ENCODE measurements at regions not wholly inside any gene's neighbourhood (a gene's known extent, or its start where the extent isn't known, plus 50 kb on each side); places are given as distances from the start of the nearest gene placed in this dataset.
"Not testable (repeated sequence)": the region's sequence is repeated elsewhere in the genome, so short reads cannot be mapped to it uniquely, and the experiment has no call there.

- no peak overlapping the region for H3K9ac ChIP-seq (ENCODE audit: low read length)
- H3K9me3 ChIP-seq (ENCODE audit: low read length) = no peaks in the 10 kb centered on the region
- H3K4me3 ChIP-seq (ENCODE audit: low read depth, low read length, poor library complexity, severe bottlenecking) = no peak overlapping the region
- H3F3A ChIP-seq (ENCODE audit: insufficient read depth, low read length) = no peaks in the 10 kb centered on the region
- no peak overlapping the region for H3K4me2 ChIP-seq (ENCODE audit: low read length)
- no peak for TF ChIP-seq EZH2 (IDR thresholded peaks at IDR 0.05; ENCODE audit: borderline replicate concordance, low read length)
- no peak for TF ChIP-seq CTCF (IDR thresholded peaks at IDR 0.05; ENCODE audit: low read length)
- H3K36me3 ChIP-seq (ENCODE audit: insufficient read depth, low read length) = no peaks in the 10 kb centered on the region
- H3K27me3 ChIP-seq (ENCODE audit: insufficient read depth, low read length) = no peaks in the 10 kb centered on the region
- H3K27ac ChIP-seq (ENCODE audit: low read depth, low read length, poor library complexity, severe bottlenecking) = no peak overlapping the region
- no peaks in the 10 kb centered on the region for H3K9me2 ChIP-seq (ENCODE audit: low read depth, low read length)
- no peaks in the 10 kb centered on the region for H3K79me2 ChIP-seq (ENCODE audit: insufficient read depth, low read length)
- no peak overlapping the region for H2AFZ ChIP-seq (ENCODE audit: low read length)
- H3K4me1 ChIP-seq (ENCODE audit: insufficient read depth, low read length, severe bottlenecking) = no peaks in the 10 kb centered on the region
- H4K20me1 ChIP-seq (ENCODE audit: insufficient read depth, low read length) = no peaks in the 10 kb centered on the region
These were observed 1270.0 kb downstream of the ARAP2 start for GRCh38 chr4:34974313-34974680.

DNA sequence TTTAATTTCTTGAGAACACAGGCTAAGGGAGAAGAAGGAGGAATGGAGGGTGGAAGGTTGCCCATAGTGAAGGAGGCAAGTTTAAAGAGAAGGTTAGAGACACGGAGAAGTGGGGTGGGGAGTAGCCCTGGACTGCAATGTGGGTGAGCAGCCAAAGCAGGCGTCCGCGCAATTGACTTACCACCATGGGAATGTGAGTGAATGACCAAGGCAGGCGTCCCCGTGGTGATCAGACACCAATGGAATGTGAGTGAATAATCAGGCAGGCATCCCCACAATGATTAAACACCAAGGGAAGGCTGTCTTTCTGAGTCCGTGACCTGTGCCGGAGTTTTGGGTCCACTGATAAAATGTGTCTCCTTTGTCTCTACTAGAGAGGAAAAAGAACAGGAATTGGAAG lies 1223.1 kb downstream of the ARAP2 start:
- not testable (repeated sequence) for H3K4me2 ChIP-seq (ENCODE audit: low read length); H3K4me1 ChIP-seq (ENCODE audit: insufficient read depth, low read length, severe bottlenecking)

GRCh38 chr4:35025152-35025834 lies 1219.0 kb downstream of the ARAP2 start:
- H2AFZ ChIP-seq (ENCODE audit: low read length) = no peak overlapping the region
- no peaks in the 10 kb centered on the region for H3K36me3 ChIP-seq (ENCODE audit: insufficient read depth, low read length)
- no peaks in the 10 kb centered on the region for H3K79me2 ChIP-seq (ENCODE audit: insufficient read depth, low read length)
- TF ChIP-seq CTCF (IDR thresholded peaks at IDR 0.05; ENCODE audit: low read length) (no peak), EZH2 (IDR thresholded peaks at IDR 0.05; ENCODE audit: borderline replicate concordance, low read length) (no peak)
- no peak overlapping the region for H3K27ac ChIP-seq (ENCODE audit: low read depth, low read length, poor library complexity, severe bottlenecking)
- H3K4me3 ChIP-seq (ENCODE audit: low read depth, low read length, poor library complexity, severe bottlenecking) = no peak overlapping the region
- no peaks in the 10 kb centered on the region for H4K20me1 ChIP-seq (ENCODE audit: insufficient read depth, low read length)
- H3K4me1 ChIP-seq (ENCODE audit: insufficient read depth, low read length, severe bottlenecking) = no peaks in the 10 kb centered on the region
- no peak overlapping the region for H3K4me2 ChIP-seq (ENCODE audit: low read length)
- no peaks in the 10 kb centered on the region for H3K9me3 ChIP-seq (ENCODE audit: low read length)
- H3F3A ChIP-seq (ENCODE audit: insufficient read depth, low read length) = no peaks in the 10 kb centered on the region
- H3K9me2 ChIP-seq (ENCODE audit: low read depth, low read length) = no peaks in the 10 kb centered on the region
- H3K27me3 ChIP-seq (ENCODE audit: insufficient read depth, low read length) = no peaks in the 10 kb centered on the region
- H3K9ac ChIP-seq (ENCODE audit: low read length) = no peak overlapping the region

More for the DNA sequence above, 1223.1 kb downstream of the ARAP2 start:
- H4K20me1 ChIP-seq (ENCODE audit: insufficient read depth, low read length); H3K9ac ChIP-seq (ENCODE audit: low read length); H3K27ac ChIP-seq (ENCODE audit: low read depth, low read length, poor library complexity, severe bottlenecking); H3K36me3 ChIP-seq (ENCODE audit: insufficient read depth, low read length); H3K79me2 ChIP-seq (ENCODE audit: insufficient read depth, low read length); H3K4me3 ChIP-seq (ENCODE audit: low read depth, low read length, poor library complexity, severe bottlenecking); H2AFZ ChIP-seq (ENCODE audit: low read length); H3K27me3 ChIP-seq (ENCODE audit: insufficient read depth, low read length); H3K9me3 ChIP-seq (ENCODE audit: low read length); H3K9me2 ChIP-seq (ENCODE audit: low read depth, low read length); H3F3A ChIP-seq (ENCODE audit: insufficient read depth, low read length): not testable (repeated sequence)

Data from OCI-LY1 (cell line).